ENCODE measurements at regions not wholly inside any gene's neighbourhood (a gene's known extent, or its start where the extent isn't known, plus 50 kb on each side); places are given as distances from the start of the nearest gene placed in this dataset.

- TF ChIP-seq, protein P1, sequence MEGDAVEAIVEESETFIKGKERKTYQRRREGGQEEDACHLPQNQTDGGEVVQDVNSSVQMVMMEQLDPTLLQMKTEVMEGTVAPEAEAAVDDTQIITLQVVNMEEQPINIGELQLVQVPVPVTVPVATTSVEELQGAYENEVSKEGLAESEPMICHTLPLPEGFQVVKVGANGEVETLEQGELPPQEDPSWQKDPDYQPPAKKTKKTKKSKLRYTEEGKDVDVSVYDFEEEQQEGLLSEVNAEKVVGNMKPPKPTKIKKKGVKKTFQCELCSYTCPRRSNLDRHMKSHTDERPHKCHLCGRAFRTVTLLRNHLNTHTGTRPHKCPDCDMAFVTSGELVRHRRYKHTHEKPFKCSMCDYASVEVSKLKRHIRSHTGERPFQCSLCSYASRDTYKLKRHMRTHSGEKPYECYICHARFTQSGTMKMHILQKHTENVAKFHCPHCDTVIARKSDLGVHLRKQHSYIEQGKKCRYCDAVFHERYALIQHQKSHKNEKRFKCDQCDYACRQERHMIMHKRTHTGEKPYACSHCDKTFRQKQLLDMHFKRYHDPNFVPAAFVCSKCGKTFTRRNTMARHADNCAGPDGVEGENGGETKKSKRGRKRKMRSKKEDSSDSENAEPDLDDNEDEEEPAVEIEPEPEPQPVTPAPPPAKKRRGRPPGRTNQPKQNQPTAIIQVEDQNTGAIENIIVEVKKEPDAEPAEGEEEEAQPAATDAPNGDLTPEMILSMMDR (IDR thresholded peaks at IDR 0.05; ENCODE audit: low read depth, low read length): no peak
- TF ChIP-seq EZH2phosphoT487 (IDR thresholded peaks at IDR 0.05; ENCODE audit: low read depth): no peak
Observed at GRCh38 chr13:62123409-62123808, 707.8 kb upstream of the PCDH20 start.
